ENCODE measurements at regions not wholly inside any gene's neighbourhood (a gene's known extent, or its start where the extent isn't known, plus 50 kb on each side); places are given as distances from the start of the nearest gene placed in this dataset.

DNA sequence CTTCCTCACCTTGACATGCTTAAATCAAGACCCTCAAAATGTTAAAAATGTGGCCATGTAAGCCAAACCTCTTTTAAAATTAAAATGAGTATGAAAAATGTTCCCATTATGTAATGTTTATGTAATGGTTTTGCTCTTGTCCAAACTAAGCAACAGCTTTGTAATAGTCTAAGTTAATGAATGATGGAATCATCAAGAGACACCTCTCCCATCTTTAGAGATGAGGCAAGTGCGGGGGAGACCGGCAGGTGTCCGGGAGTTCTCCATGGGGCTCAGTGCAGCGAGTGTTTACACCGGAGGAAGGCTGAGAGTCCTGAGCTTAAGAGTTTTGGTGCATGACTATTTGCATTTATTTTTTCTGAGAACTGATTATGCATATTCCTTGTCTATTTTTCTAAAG is 384.9 kb upstream of the RNF32 start:
- Mint-ChIP-seq H3K9me3 (peaks cover 0 to 3% (median 0%) of the 10 kb centered on the region in 7 donors), H3K27ac (no peak overlapping the region), H3K4me1 (no peaks in the 10 kb centered on the region), H3K4me3 (no peak overlapping the region), H3K36me3 (no peaks in the 10 kb centered on the region), H3K27me3 (no peaks in the 10 kb centered on the region)
- no peak for DNase-seq
- ATAC-seq (ENCODE audit: low read depth in 2 of 2): no peak
- no peaks in the 10 kb centered on the region for H3K27me3 ChIP-seq (ENCODE audit: control insufficient read depth, insufficient read depth, low read length)
- H3K9me3 ChIP-seq (ENCODE audit: control insufficient read depth in 2 of 2, low read length in 2 of 2): no peaks in the 10 kb centered on the region
- H3K27ac ChIP-seq (ENCODE audit: insufficient read depth, low read length, poor library complexity, severe bottlenecking): no peak overlapping the region
- H3K4me3 ChIP-seq (ENCODE audit: low read depth, low read length): no peak overlapping the region
- no peaks in the 10 kb centered on the region for H3K4me1 ChIP-seq (ENCODE audit: control insufficient read depth, insufficient read depth, low read length, poor library complexity, severe bottlenecking)
- H3K36me3 ChIP-seq (ENCODE audit: control insufficient read depth, insufficient read depth, low read length): no peaks in the 10 kb centered on the region

GRCh38 chr7:156251861-156252260 is 388.7 kb upstream of the RNF32 start:
- Histone ChIP-seq H3K9me3 (ENCODE audit: control insufficient read depth in 2 of 2, low read length in 2 of 2) (no peaks in the 10 kb centered on the region), H3K27ac (ENCODE audit: insufficient read depth, low read length, poor library complexity, severe bottlenecking) (no peak overlapping the region), H3K4me3 (ENCODE audit: low read depth, low read length) (no peak overlapping the region), H3K27me3 (ENCODE audit: control insufficient read depth, insufficient read depth, low read length) (no peaks in the 10 kb centered on the region), H3K4me1 (ENCODE audit: control insufficient read depth, insufficient read depth, low read length, poor library complexity, severe bottlenecking) (no peaks in the 10 kb centered on the region), H3K36me3 (ENCODE audit: control insufficient read depth, insufficient read depth, low read length) (no peaks in the 10 kb centered on the region)
- ATAC-seq (ENCODE audit: low read depth in 2 of 2) (no peak), DNase-seq (no peak)
- no peaks in the 10 kb centered on the region for H3K36me3 Mint-ChIP-seq
- no peaks in the 10 kb centered on the region for H3K4me1 Mint-ChIP-seq
- H3K4me3 Mint-ChIP-seq: no peak overlapping the region
- no peaks in the 10 kb centered on the region for H3K27me3 Mint-ChIP-seq
- H3K27ac Mint-ChIP-seq: no peak overlapping the region
- H3K9me3 Mint-ChIP-seq: peaks cover 0 to 4% (median 0%) of the 10 kb centered on the region in 7 donors

DNA sequence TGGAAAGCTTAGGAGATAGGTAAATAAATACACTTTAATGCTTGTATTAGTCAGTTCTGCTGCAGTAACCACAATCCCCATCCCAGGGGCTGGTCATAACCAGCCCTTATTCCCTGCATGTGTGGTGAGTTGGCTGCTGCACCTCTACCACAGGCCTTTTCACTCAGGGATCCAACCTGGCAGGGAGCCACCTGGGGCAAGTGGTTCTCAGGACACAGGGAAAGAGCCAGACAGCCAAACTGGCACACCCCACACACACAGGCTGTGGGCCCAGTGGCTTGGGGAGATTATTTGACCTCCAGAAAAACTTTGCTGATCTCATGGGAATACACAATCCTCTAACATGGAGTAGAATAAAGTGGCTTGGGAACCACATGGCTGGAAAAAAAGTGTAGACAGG is 400.0 kb upstream of the RNF32 start:
- Histone ChIP-seq H3K9me3 (ENCODE audit: control insufficient read depth in 2 of 2, low read length in 2 of 2) (no peaks in the 10 kb centered on the region), H3K27ac (ENCODE audit: insufficient read depth, low read length, poor library complexity, severe bottlenecking) (no peak overlapping the region), H3K4me1 (ENCODE audit: control insufficient read depth, insufficient read depth, low read length, poor library complexity, severe bottlenecking) (no peaks in the 10 kb centered on the region), H3K27me3 (ENCODE audit: control insufficient read depth, insufficient read depth, low read length) (no peaks in the 10 kb centered on the region), H3K4me3 (ENCODE audit: low read depth, low read length) (no peak overlapping the region), H3K36me3 (ENCODE audit: control insufficient read depth, insufficient read depth, low read length) (no peaks in the 10 kb centered on the region)
- H3K36me3 Mint-ChIP-seq: no peaks in the 10 kb centered on the region
- ATAC-seq (ENCODE audit: low read depth in 2 of 2): no peak
- no peaks in the 10 kb centered on the region for H3K4me1 Mint-ChIP-seq
- peaks cover 11% of the 10 kb centered on the region for H3K27me3 Mint-ChIP-seq
- no peak for DNase-seq
- peaks cover 0 to 5% (median 1%) of the 10 kb centered on the region in 7 donors for H3K9me3 Mint-ChIP-seq
- no peak overlapping the region for H3K27ac Mint-ChIP-seq
- no peak overlapping the region for H3K4me3 Mint-ChIP-seq

DNA sequence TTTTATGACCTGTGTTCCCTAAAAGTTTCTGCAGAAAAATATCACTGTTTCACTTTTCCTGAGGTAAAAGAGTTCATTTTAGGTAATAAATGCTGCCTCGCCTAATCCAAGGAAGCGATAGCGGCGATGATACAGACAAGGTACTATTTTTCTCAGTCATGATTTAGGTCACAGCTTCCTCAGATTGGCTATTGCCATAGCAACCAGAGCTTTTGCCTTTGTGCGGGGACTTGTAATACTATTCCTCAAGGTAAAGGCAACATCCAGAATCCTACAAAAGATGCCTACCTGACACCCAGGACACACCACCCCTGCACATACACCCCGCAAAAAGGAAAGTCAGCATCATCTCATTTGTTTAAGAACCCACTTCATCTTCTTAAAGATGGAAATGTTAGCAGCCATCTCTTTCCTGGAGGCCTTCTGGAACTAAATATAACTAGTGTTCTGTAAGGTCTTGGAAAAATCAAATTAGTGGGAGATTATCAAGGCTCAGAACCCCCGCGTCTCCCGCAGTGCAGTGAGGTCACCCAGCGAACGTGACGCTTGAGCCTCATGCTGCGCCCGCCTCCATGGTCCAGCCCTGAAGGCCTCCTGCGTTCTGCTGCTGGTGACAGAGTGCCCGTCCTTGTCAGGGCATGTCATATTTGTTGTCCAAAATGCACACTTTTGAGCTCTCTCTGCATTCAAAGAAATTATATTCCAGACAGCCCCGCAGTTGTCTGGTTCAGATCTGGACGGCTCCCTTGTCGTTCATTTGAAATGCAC is 402.0 kb upstream of the RNF32 start:
- H3K27ac Mint-ChIP-seq: no peak overlapping the region
- Histone ChIP-seq H3K27me3 (ENCODE audit: control insufficient read depth, insufficient read depth, low read length) (no peaks in the 10 kb centered on the region), H3K4me1 (ENCODE audit: control insufficient read depth, insufficient read depth, low read length, poor library complexity, severe bottlenecking) (no peaks in the 10 kb centered on the region), H3K4me3 (ENCODE audit: low read depth, low read length) (no peak overlapping the region), H3K36me3 (ENCODE audit: control insufficient read depth, insufficient read depth, low read length) (no peaks in the 10 kb centered on the region), H3K27ac (ENCODE audit: insufficient read depth, low read length, poor library complexity, severe bottlenecking) (no peak overlapping the region), H3K9me3 (ENCODE audit: control insufficient read depth in 2 of 2, low read length in 2 of 2) (no peaks in the 10 kb centered on the region)
- H3K36me3 Mint-ChIP-seq: no peaks in the 10 kb centered on the region
- no peaks in the 10 kb centered on the region for H3K27me3 Mint-ChIP-seq
- H3K4me3 Mint-ChIP-seq: no peak overlapping the region
- peaks cover 0 to 5% (median 1%) of the 10 kb centered on the region in 7 donors for H3K9me3 Mint-ChIP-seq
- no peaks in the 10 kb centered on the region for H3K4me1 Mint-ChIP-seq
- ATAC-seq (ENCODE audit: low read depth in 2 of 2) (no peak), DNase-seq (no peak)

DNA sequence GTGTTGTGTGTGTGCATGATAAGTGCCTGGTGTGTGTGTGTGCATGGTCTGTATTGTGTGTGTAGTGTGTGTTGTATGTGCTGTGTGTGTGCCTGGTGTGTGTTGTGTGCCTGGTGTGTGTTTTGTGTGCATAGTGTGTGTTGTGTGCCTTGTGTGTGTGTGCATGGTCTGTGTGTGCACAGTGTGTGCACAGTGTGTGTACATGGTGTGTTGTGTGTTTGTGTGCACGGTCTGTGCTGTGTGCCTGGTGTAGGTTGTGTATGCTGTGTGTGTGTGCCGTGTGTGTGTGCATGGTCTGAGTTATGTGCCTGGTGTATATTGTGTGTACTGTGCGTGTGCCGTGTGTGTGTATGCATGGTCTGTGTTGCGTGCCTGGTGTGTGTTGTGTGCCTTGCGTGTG is 403.0 kb upstream of the RNF32 start:
- ATAC-seq (ENCODE audit: low read depth in 2 of 2): no peak
- Histone ChIP-seq H3K4me1 (ENCODE audit: control insufficient read depth, insufficient read depth, low read length, poor library complexity, severe bottlenecking) (no peaks in the 10 kb centered on the region), H3K36me3 (ENCODE audit: control insufficient read depth, insufficient read depth, low read length) (no peaks in the 10 kb centered on the region), H3K9me3 (ENCODE audit: control insufficient read depth in 2 of 2, low read length in 2 of 2) (no peaks in the 10 kb centered on the region), H3K4me3 (ENCODE audit: low read depth, low read length) (no peak overlapping the region), H3K27me3 (ENCODE audit: control insufficient read depth, insufficient read depth, low read length) (no peaks in the 10 kb centered on the region), H3K27ac (ENCODE audit: insufficient read depth, low read length, poor library complexity, severe bottlenecking) (no peak overlapping the region)
- Mint-ChIP-seq H3K36me3 (no peaks in the 10 kb centered on the region), H3K27me3 (no peaks in the 10 kb centered on the region), H3K9me3 (peaks cover 0 to 3% (median 0%) of the 10 kb centered on the region in 7 donors), H3K27ac (no peak overlapping the region), H3K4me1 (no peaks in the 10 kb centered on the region), H3K4me3 (no peak overlapping the region)
- no peak for DNase-seq

DNA sequence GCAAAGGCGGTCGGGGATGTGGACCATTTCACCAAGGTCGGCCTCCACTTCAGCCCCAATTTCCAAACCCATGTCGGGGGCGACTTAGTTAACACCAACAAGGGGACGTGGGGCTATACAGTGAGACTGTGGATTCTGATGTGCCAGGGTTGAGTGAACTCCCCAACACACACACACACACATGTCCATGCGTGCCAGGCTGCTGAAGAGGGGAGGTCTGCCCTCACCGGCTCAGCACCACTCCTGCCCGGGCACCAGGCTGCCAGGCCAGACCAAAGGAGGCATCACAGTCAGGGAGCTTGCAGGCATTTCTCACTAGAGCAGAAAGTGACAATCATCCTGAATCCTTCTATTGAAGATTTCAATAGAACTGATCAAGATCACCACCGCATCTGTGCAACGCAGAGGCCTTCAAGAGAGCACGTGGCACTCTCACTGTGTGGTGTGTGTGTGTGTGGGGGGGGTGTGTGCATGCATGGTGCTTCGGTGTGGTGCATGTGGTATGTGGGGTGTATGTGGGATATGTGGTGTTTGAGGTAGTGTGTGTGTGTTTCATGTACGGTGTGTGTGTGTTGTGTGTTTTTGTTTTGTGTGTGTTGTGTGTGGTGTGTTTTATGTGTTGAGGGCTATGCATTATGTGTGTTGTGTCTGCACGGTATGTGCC is 403.5 kb upstream of the RNF32 start:
- no peaks in the 10 kb centered on the region for H3K4me1 ChIP-seq (ENCODE audit: control insufficient read depth, insufficient read depth, low read length, poor library complexity, severe bottlenecking)
- H3K9me3 Mint-ChIP-seq: peaks cover 0 to 3% (median 0%) of the 10 kb centered on the region in 7 donors
- no peak overlapping the region for H3K4me3 Mint-ChIP-seq
- H3K9me3 ChIP-seq (ENCODE audit: control insufficient read depth in 2 of 2, low read length in 2 of 2): no peaks in the 10 kb centered on the region
- no peaks in the 10 kb centered on the region for H3K27me3 Mint-ChIP-seq
- ATAC-seq (ENCODE audit: low read depth in 2 of 2): no peak
- H3K27ac ChIP-seq (ENCODE audit: insufficient read depth, low read length, poor library complexity, severe bottlenecking): no peak overlapping the region
- H3K27ac Mint-ChIP-seq: no peak overlapping the region
- no peaks in the 10 kb centered on the region for H3K36me3 ChIP-seq (ENCODE audit: control insufficient read depth, insufficient read depth, low read length)
- no peaks in the 10 kb centered on the region for H3K27me3 ChIP-seq (ENCODE audit: control insufficient read depth, insufficient read depth, low read length)
- no peaks in the 10 kb centered on the region for H3K4me1 Mint-ChIP-seq
- no peak overlapping the region for H3K4me3 ChIP-seq (ENCODE audit: low read depth, low read length)
- H3K36me3 Mint-ChIP-seq: no peaks in the 10 kb centered on the region
- no peak for DNase-seq

DNA sequence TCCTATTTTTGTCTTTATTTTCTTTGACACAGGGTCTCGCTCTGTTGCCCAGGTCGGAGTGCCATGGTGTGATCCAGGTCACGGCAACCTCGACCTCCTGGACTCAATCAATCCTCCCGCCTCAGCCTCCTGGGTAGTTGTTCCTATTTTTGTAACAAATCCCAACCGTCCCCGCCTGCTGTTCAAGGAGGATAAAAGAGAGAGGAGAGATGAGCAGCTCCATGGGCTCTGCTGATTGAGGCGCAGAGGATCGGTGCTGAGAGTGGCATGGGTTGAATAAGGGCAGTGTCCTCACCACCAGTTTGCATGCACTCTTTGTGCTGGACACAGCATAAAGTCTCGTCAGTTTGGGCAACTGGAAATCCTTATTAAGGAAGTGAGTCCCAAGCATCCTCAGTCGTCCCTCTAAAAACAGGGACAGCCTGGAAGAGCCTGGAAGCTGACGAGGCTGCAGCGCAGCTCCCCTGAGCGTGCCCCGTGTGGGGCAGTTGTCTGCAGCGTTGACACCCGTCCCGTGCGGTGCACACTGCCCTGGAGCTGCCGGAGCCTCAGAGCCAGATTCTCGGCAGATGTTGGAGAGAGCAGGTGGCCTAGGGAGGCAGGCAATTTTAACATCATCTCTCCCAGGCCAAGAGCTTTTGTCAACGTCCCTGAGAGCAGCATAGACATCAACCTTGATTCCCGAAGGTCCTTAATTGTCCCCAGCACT is 404.2 kb upstream of the RNF32 start:
- DNase-seq: no peak
- Histone ChIP-seq H3K27me3 (ENCODE audit: control insufficient read depth, insufficient read depth, low read length) (no peaks in the 10 kb centered on the region), H3K9me3 (ENCODE audit: control insufficient read depth in 2 of 2, low read length in 2 of 2) (no peaks in the 10 kb centered on the region), H3K4me3 (ENCODE audit: low read depth, low read length) (no peak overlapping the region), H3K4me1 (ENCODE audit: control insufficient read depth, insufficient read depth, low read length, poor library complexity, severe bottlenecking) (no peaks in the 10 kb centered on the region), H3K27ac (ENCODE audit: insufficient read depth, low read length, poor library complexity, severe bottlenecking) (no peak overlapping the region), H3K36me3 (ENCODE audit: control insufficient read depth, insufficient read depth, low read length) (no peaks in the 10 kb centered on the region)
- ATAC-seq (ENCODE audit: low read depth in 2 of 2): no peak
- Mint-ChIP-seq H3K4me3 (no peak overlapping the region), H3K27me3 (no peaks in the 10 kb centered on the region), H3K36me3 (no peaks in the 10 kb centered on the region), H3K4me1 (no peaks in the 10 kb centered on the region), H3K27ac (no peak overlapping the region), H3K9me3 (peaks cover 0 to 3% (median 0%) of the 10 kb centered on the region in 7 donors)
